ENCODE measurements at regions not wholly inside any gene's neighbourhood (a gene's known extent, or its start where the extent isn't known, plus 50 kb on each side); places are given as distances from the start of the nearest gene placed in this dataset.

GRCh38 chr10:107616463-107617410, 452.2 kb upstream of the SORCS1 start:
- H3K4me3 ChIP-seq (ENCODE audit: extremely low read depth, insufficient read depth, low read length, poor library complexity, severe bottlenecking) = no peak overlapping the region
- H3K4me1 ChIP-seq (ENCODE audit: control insufficient read depth, insufficient read depth, low read length, poor library complexity, severe bottlenecking) = no peaks in the 10 kb centered on the region
- 74 to 100% methylated on average over 1 to 2 of the region's 4 CpGs for WGBS, 2 experiments (ENCODE audit: insufficient coverage in 2 of 2)
- H3K9me3 ChIP-seq (ENCODE audit: control insufficient read depth, low read length) = no peaks in the 10 kb centered on the region
- H3K36me3 ChIP-seq (ENCODE audit: control insufficient read depth, insufficient read depth, low read length) = no peaks in the 10 kb centered on the region
- no peak overlapping the region for H3K27ac ChIP-seq (ENCODE audit: low read depth, low read length, severe bottlenecking)

- H3K36me3 ChIP-seq (ENCODE audit: control insufficient read depth, insufficient read depth, low read length) = no peaks in the 10 kb centered on the region
Measured at GRCh38 chr10:107616031-107616430, 451.5 kb upstream of the SORCS1 start.

GRCh38 chr10:107614939-107615685, 450.6 kb upstream of the SORCS1 start:
- Histone ChIP-seq H3K27ac (ENCODE audit: low read depth, low read length, severe bottlenecking) (no peak overlapping the region), H3K36me3 (ENCODE audit: control insufficient read depth, insufficient read depth, low read length) (no peaks in the 10 kb centered on the region), H3K4me1 (ENCODE audit: control insufficient read depth, insufficient read depth, low read length, poor library complexity, severe bottlenecking) (no peaks in the 10 kb centered on the region), H3K4me3 (ENCODE audit: extremely low read depth, insufficient read depth, low read length, poor library complexity, severe bottlenecking) (no peak overlapping the region), H3K9me3 (ENCODE audit: control insufficient read depth, low read length) (no peaks in the 10 kb centered on the region)
- WGBS, 2 experiments (ENCODE audit: insufficient coverage in 2 of 2) = no CpG with 5 or more reads among the region's 8 CpGs

More at GRCh38 chr10:107616031-107616430, 451.5 kb upstream of the SORCS1 start:
- H3K4me1 ChIP-seq (ENCODE audit: control insufficient read depth, insufficient read depth, low read length, poor library complexity, severe bottlenecking) = no peaks in the 10 kb centered on the region
- no peaks in the 10 kb centered on the region for H3K9me3 ChIP-seq (ENCODE audit: control insufficient read depth, low read length)
- H3K27ac ChIP-seq (ENCODE audit: low read depth, low read length, severe bottlenecking) = no peak overlapping the region
- H3K4me3 ChIP-seq (ENCODE audit: extremely low read depth, insufficient read depth, low read length, poor library complexity, severe bottlenecking) = no peak overlapping the region

- Histone ChIP-seq H3K4me3 (ENCODE audit: extremely low read depth, insufficient read depth, low read length, poor library complexity, severe bottlenecking) (no peak overlapping the region), H3K27ac (ENCODE audit: low read depth, low read length, severe bottlenecking) (no peak overlapping the region), H3K9me3 (ENCODE audit: control insufficient read depth, low read length) (no peaks in the 10 kb centered on the region), H3K36me3 (ENCODE audit: control insufficient read depth, insufficient read depth, low read length) (no peaks in the 10 kb centered on the region), H3K4me1 (ENCODE audit: control insufficient read depth, insufficient read depth, low read length, poor library complexity, severe bottlenecking) (no peaks in the 10 kb centered on the region)
Measured at GRCh38 chr10:107611115-107611514, 446.6 kb upstream of the SORCS1 start.

GRCh38 chr10:107589081-107589480, 424.6 kb upstream of the SORCS1 start:
- 83 to 100% methylated on average over 2 of the region's 3 CpGs for WGBS, 2 experiments (ENCODE audit: insufficient coverage in 2 of 2)

GRCh38 chr10:107585630-107586029, 421.1 kb upstream of the SORCS1 start:
- peaks cover 11% of the 10 kb centered on the region for H3K9me3 ChIP-seq (ENCODE audit: control insufficient read depth, low read length)
- 88 to 93% methylated on average over 1 to 3 of the region's 3 CpGs for WGBS, 2 experiments (ENCODE audit: insufficient coverage in 2 of 2)
- no peak overlapping the region for H3K27ac ChIP-seq (ENCODE audit: low read depth, low read length, severe bottlenecking)

More at GRCh38 chr10:107589081-107589480, 424.6 kb upstream of the SORCS1 start:
- no peaks in the 10 kb centered on the region for H3K36me3 ChIP-seq (ENCODE audit: control insufficient read depth, insufficient read depth, low read length)
- H3K9me3 ChIP-seq (ENCODE audit: control insufficient read depth, low read length) = peaks cover 11% of the 10 kb centered on the region
- H3K4me1 ChIP-seq (ENCODE audit: control insufficient read depth, insufficient read depth, low read length, poor library complexity, severe bottlenecking) = no peaks in the 10 kb centered on the region
- H3K4me3 ChIP-seq (ENCODE audit: extremely low read depth, insufficient read depth, low read length, poor library complexity, severe bottlenecking) = no peak overlapping the region
- H3K27ac ChIP-seq (ENCODE audit: low read depth, low read length, severe bottlenecking) = no peak overlapping the region

GRCh38 chr10:107583974-107584373, 419.5 kb upstream of the SORCS1 start:
- H3K27ac ChIP-seq (ENCODE audit: low read depth, low read length, severe bottlenecking) = no peak overlapping the region
- H3K9me3 ChIP-seq (ENCODE audit: control insufficient read depth, low read length) = peaks cover 11% of the 10 kb centered on the region
- H3K4me3 ChIP-seq (ENCODE audit: extremely low read depth, insufficient read depth, low read length, poor library complexity, severe bottlenecking) = no peak overlapping the region

More at GRCh38 chr10:107585630-107586029, 421.1 kb upstream of the SORCS1 start:
- no peaks in the 10 kb centered on the region for H3K36me3 ChIP-seq (ENCODE audit: control insufficient read depth, insufficient read depth, low read length)
- no peak overlapping the region for H3K4me3 ChIP-seq (ENCODE audit: extremely low read depth, insufficient read depth, low read length, poor library complexity, severe bottlenecking)
- no peaks in the 10 kb centered on the region for H3K4me1 ChIP-seq (ENCODE audit: control insufficient read depth, insufficient read depth, low read length, poor library complexity, severe bottlenecking)

GRCh38 chr10:107579970-107580369, 415.5 kb upstream of the SORCS1 start:
- Histone ChIP-seq H3K36me3 (ENCODE audit: control insufficient read depth, insufficient read depth, low read length) (no peaks in the 10 kb centered on the region), H3K27ac (ENCODE audit: low read depth, low read length, severe bottlenecking) (no peak overlapping the region), H3K9me3 (ENCODE audit: control insufficient read depth, low read length) (peaks cover 4% of the 10 kb centered on the region), H3K4me3 (ENCODE audit: extremely low read depth, insufficient read depth, low read length, poor library complexity, severe bottlenecking) (no peak overlapping the region), H3K4me1 (ENCODE audit: control insufficient read depth, insufficient read depth, low read length, poor library complexity, severe bottlenecking) (no peaks in the 10 kb centered on the region)
- no CpG with 5 or more reads among the region's 2 CpGs for WGBS, 2 experiments (ENCODE audit: insufficient coverage in 2 of 2)

More at GRCh38 chr10:107583974-107584373, 419.5 kb upstream of the SORCS1 start:
- no peaks in the 10 kb centered on the region for H3K4me1 ChIP-seq (ENCODE audit: control insufficient read depth, insufficient read depth, low read length, poor library complexity, severe bottlenecking)
- H3K36me3 ChIP-seq (ENCODE audit: control insufficient read depth, insufficient read depth, low read length) = no peaks in the 10 kb centered on the region

GRCh38 chr10:107577221-107577620, 412.7 kb upstream of the SORCS1 start:
- no CpG with 5 or more reads among the region's 2 CpGs for WGBS, 2 experiments (ENCODE audit: insufficient coverage in 2 of 2)
- Histone ChIP-seq H3K27ac (ENCODE audit: low read depth, low read length, severe bottlenecking) (no peak overlapping the region), H3K36me3 (ENCODE audit: control insufficient read depth, insufficient read depth, low read length) (no peaks in the 10 kb centered on the region), H3K9me3 (ENCODE audit: control insufficient read depth, low read length) (no peaks in the 10 kb centered on the region), H3K4me1 (ENCODE audit: control insufficient read depth, insufficient read depth, low read length, poor library complexity, severe bottlenecking) (no peaks in the 10 kb centered on the region), H3K4me3 (ENCODE audit: extremely low read depth, insufficient read depth, low read length, poor library complexity, severe bottlenecking) (no peak overlapping the region)

GRCh38 chr10:107576746-107577145, 412.2 kb upstream of the SORCS1 start:
- WGBS, 2 experiments (ENCODE audit: insufficient coverage in 2 of 2) = 64 to 77% methylated on average over 2 of the region's 2 CpGs
- H3K4me3 ChIP-seq (ENCODE audit: extremely low read depth, insufficient read depth, low read length, poor library complexity, severe bottlenecking) = no peak overlapping the region
- no peaks in the 10 kb centered on the region for H3K4me1 ChIP-seq (ENCODE audit: control insufficient read depth, insufficient read depth, low read length, poor library complexity, severe bottlenecking)
- no peaks in the 10 kb centered on the region for H3K36me3 ChIP-seq (ENCODE audit: control insufficient read depth, insufficient read depth, low read length)
- no peak overlapping the region for H3K27ac ChIP-seq (ENCODE audit: low read depth, low read length, severe bottlenecking)
- no peaks in the 10 kb centered on the region for H3K9me3 ChIP-seq (ENCODE audit: control insufficient read depth, low read length)

- H3K27ac ChIP-seq (ENCODE audit: low read depth, low read length, severe bottlenecking) = no peak overlapping the region
- no peaks in the 10 kb centered on the region for H3K9me3 ChIP-seq (ENCODE audit: control insufficient read depth, low read length)
- no peaks in the 10 kb centered on the region for H3K4me1 ChIP-seq (ENCODE audit: control insufficient read depth, insufficient read depth, low read length, poor library complexity, severe bottlenecking)
- no peaks in the 10 kb centered on the region for H3K36me3 ChIP-seq (ENCODE audit: control insufficient read depth, insufficient read depth, low read length)
- H3K4me3 ChIP-seq (ENCODE audit: extremely low read depth, insufficient read depth, low read length, poor library complexity, severe bottlenecking) = no peak overlapping the region
Measured at GRCh38 chr10:107565014-107565413, 400.5 kb upstream of the SORCS1 start.

Data from mesodermal cell (in vitro differentiated cells).